Fibroblast of the aortic adventitia (primary cell): ENCODE measurements at regions not wholly inside any gene's neighbourhood (a gene's known extent, or its start where the extent isn't known, plus 50 kb on each side); places are given as distances from the start of the nearest gene placed in this dataset.
"Not testable (repeated sequence)": the region's sequence is repeated elsewhere in the genome, so short reads cannot be mapped to it uniquely, and the experiment has no call there.

Experiments
- DNase-seq: peaks from one replicate; pipeline ENCODE4 v3.0.0-alpha.2; 2010; ENCODE audit warnings: low read depth
- H3K4me3 ChIP-seq: 2 replicates; pipeline ENCODE4 v1.5.1; 2011; ENCODE audit warnings: low read depth, mild to moderate bottlenecking, control low read depth, low read length, moderate library complexity
- CTCF ChIP-seq: IDR thresholded peaks from 2 replicates; pipeline ENCODE4 v1.5.1; 2011; ENCODE audit warnings: mild to moderate bottlenecking, low read length, control low read depth, inconsistent platforms; ENCODE audit not compliant: insufficient read depth

- H3K4me3 ChIP-seq, result no peak overlapping the region
- TF ChIP-seq CTCF, result no peak
- DNase-seq, result no peak
Observed at GRCh38 chr14:42508209-42508946, 901.7 kb downstream of the LRFN5 start.

- TF ChIP-seq CTCF, result no peak
- DNase-seq, result no peak
- no peak overlapping the region for H3K4me3 ChIP-seq
Observed at GRCh38 chr14:42504433-42504832, 897.8 kb downstream of the LRFN5 start.

GRCh38 chr14:42499137-42499536, 892.5 kb downstream of the LRFN5 start:
- no peak for DNase-seq
- no peak overlapping the region for H3K4me3 ChIP-seq
- TF ChIP-seq CTCF, result no peak

- peak; percentile 4 for DNase-seq
- TF ChIP-seq CTCF, result no peak
- no peak overlapping the region for H3K4me3 ChIP-seq
Observed at GRCh38 chr14:42490536-42490935, 883.9 kb downstream of the LRFN5 start.

- DNase-seq, result peak; percentile 3
Observed at GRCh38 chr14:42488965-42489364, 882.3 kb downstream of the LRFN5 start.

GRCh38 chr14:42482345-42482971, 875.8 kb downstream of the LRFN5 start:
- not testable (repeated sequence) for H3K4me3 ChIP-seq, DNase-seq

More at GRCh38 chr14:42488965-42489364, 882.3 kb downstream of the LRFN5 start:
- H3K4me3 ChIP-seq, result no peak overlapping the region
- TF ChIP-seq CTCF, result no peak

GRCh38 chr14:42481714-42482113, 875.0 kb downstream of the LRFN5 start:
- H3K4me3 ChIP-seq, DNase-seq: not testable (repeated sequence)

- no peak overlapping the region for H3K4me3 ChIP-seq
- DNase-seq, result no peak
- TF ChIP-seq CTCF, result no peak
Observed at GRCh38 chr14:42480255-42480654, 873.6 kb downstream of the LRFN5 start.
